MCF 10A (cell line): ENCODE measurements at regions not wholly inside any gene's neighbourhood (a gene's known extent, or its start where the extent isn't known, plus 50 kb on each side); places are given as distances from the start of the nearest gene placed in this dataset.
"Not testable (repeated sequence)": the region's sequence is repeated elsewhere in the genome, so short reads cannot be mapped to it uniquely, and the experiment has no call there.

Experiments
- BruUV-seq: library from RNA; stranded (reverse); fragments of 400-500 nt; replicated peaks from 2 replicates; lab custom pipeline; 2021; lab: Mats Ljungman, UMichigan
- CTCF ChIA-PET: fragments of 300-600 bp; sonication (Branson Sonifier 250); formaldehyde crosslinking; extraction: SDS; loops from one replicate; lab custom pipeline; 2021; ENCODE audit warnings: antibody characterized with exemption, inconsistent platforms; lab: Yijun Ruan, JAX
- POLR2A ChIA-PET: fragments of 300-600, 350-650 bp; sonication (Branson Sonifier 250); formaldehyde crosslinking; extraction: SDS; loops from one replicate; lab custom pipeline; 2020; ENCODE audit warnings: antibody characterized with exemption, inconsistent platforms; lab: Yijun Ruan, JAX
- DNase-seq: peaks from one replicate; pipeline ENCODE4 v3.0.0-alpha.2; 2018; ENCODE audit not compliant: unreplicated experiment
- H3K27ac Mint-ChIP-seq: one replicate; pipeline ENCODE4 v1.8.0; 2022; ENCODE audit warnings: mild to moderate bottlenecking, low read depth, mixed read lengths; ENCODE audit not compliant: unreplicated experiment
- H3K27me3 Mint-ChIP-seq: one replicate; pipeline ENCODE4 v1.8.0; 2022; ENCODE audit warnings: mixed read lengths; ENCODE audit not compliant: insufficient read depth, unreplicated experiment
- H3K36me3 Mint-ChIP-seq: one replicate; pipeline ENCODE4 v1.8.0; 2022; ENCODE audit warnings: mild to moderate bottlenecking, moderate library complexity, mixed read lengths; ENCODE audit not compliant: insufficient read depth, unreplicated experiment
- H3K4me1 Mint-ChIP-seq: one replicate; pipeline ENCODE4 v1.8.0; 2022; ENCODE audit warnings: mixed read lengths; ENCODE audit not compliant: insufficient read depth, unreplicated experiment
- H3K4me3 Mint-ChIP-seq: one replicate; pipeline ENCODE4 v1.8.0; 2022; ENCODE audit warnings: mild to moderate bottlenecking, moderate library complexity, mixed read lengths; ENCODE audit not compliant: unreplicated experiment
- H3K9me3 Mint-ChIP-seq: one replicate; pipeline ENCODE4 v1.8.0; 2022; ENCODE audit warnings: mixed read lengths; ENCODE audit not compliant: unreplicated experiment
- intact Hi-C: fragments of 100-400 bp; cut with micrococcal nuclease; formaldehyde crosslinking; loops from 2 replicates; pipeline ENCODE4 v1.14.1; 2022
- TF ChIP-seq, protein P1 (sequence below): fragments of 200-600 bp; IDR thresholded peaks from one replicate; pipeline ENCODE4 v1.8.0; 2022; ENCODE audit warnings: antibody characterized with exemption, mild to moderate bottlenecking; ENCODE audit not compliant: unreplicated experiment

GRCh38 chr14:106442857-106443256 is 916.5 kb downstream of the TMEM121 start:
- H3K27me3 Mint-ChIP-seq: peaks cover 61% of the 10 kb centered on the region
- ChIA-PET POLR2A (no interaction called here), CTCF (interaction anchor here (0.6 to 1.4 kb wide), 4 partner anchors 110 to 905 kb away, joined by 3 to 4 read pairs (median 3); no protein-coding TSS in a partner anchor)
- H3K27ac Mint-ChIP-seq: no peak overlapping the region
- intact Hi-C loops: no loop called here
- no peaks in the 10 kb centered on the region for H3K9me3 Mint-ChIP-seq
- no TSS peak for BruUV-seq
- H3K4me3 Mint-ChIP-seq: no peak overlapping the region
- DNase-seq: peak; percentile 14
- no peaks in the 10 kb centered on the region for H3K36me3 Mint-ChIP-seq
- no peaks in the 10 kb centered on the region for H3K4me1 Mint-ChIP-seq
- TF ChIP-seq, protein P1, sequence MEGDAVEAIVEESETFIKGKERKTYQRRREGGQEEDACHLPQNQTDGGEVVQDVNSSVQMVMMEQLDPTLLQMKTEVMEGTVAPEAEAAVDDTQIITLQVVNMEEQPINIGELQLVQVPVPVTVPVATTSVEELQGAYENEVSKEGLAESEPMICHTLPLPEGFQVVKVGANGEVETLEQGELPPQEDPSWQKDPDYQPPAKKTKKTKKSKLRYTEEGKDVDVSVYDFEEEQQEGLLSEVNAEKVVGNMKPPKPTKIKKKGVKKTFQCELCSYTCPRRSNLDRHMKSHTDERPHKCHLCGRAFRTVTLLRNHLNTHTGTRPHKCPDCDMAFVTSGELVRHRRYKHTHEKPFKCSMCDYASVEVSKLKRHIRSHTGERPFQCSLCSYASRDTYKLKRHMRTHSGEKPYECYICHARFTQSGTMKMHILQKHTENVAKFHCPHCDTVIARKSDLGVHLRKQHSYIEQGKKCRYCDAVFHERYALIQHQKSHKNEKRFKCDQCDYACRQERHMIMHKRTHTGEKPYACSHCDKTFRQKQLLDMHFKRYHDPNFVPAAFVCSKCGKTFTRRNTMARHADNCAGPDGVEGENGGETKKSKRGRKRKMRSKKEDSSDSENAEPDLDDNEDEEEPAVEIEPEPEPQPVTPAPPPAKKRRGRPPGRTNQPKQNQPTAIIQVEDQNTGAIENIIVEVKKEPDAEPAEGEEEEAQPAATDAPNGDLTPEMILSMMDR: peak; percentile 9

DNA sequence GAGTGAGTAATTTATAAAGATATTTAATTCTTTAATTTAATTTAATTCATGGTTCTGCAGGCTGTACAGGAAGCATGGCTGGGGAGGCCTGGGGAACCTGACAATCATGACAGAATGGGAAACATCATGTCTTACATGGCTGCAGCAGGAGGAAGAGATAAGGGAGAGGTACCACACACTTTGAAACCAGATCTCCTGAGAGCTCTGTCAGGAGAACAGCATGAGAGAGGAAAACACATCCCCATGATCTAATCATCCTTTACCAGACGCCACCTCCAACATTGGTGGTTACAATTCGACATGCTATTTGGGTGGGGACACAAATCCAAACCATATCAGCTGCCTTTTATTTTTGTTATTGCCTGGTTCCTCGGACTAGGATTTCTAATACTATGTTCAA is 928.6 kb downstream of the TMEM121 start:
- TF ChIP-seq, protein P1: no peak
- H3K27ac Mint-ChIP-seq: no peak overlapping the region
- intact Hi-C loops: no loop called here
- H3K36me3 Mint-ChIP-seq: no peaks in the 10 kb centered on the region
- BruUV-seq: no TSS peak
- ChIA-PET POLR2A (no interaction called here), CTCF (no interaction called here)
- H3K4me3 Mint-ChIP-seq: no peak overlapping the region
- H3K9me3 Mint-ChIP-seq: no peaks in the 10 kb centered on the region
- H3K4me1 Mint-ChIP-seq: no peaks in the 10 kb centered on the region
- no peaks in the 10 kb centered on the region for H3K27me3 Mint-ChIP-seq
- DNase-seq: no peak

GRCh38 chr14:106459971-106460730 is 933.8 kb downstream of the TMEM121 start:
- intact Hi-C loops: no loop called here
- BruUV-seq: no TSS peak
- Mint-ChIP-seq H3K4me1 (no peaks in the 10 kb centered on the region), H3K27ac (no peak overlapping the region), H3K27me3 (peaks cover under 1% of the 10 kb centered on the region), H3K9me3 (no peaks in the 10 kb centered on the region), H3K4me3 (no peak overlapping the region), H3K36me3 (no peaks in the 10 kb centered on the region)
- peak; percentile 37 for DNase-seq
- ChIA-PET POLR2A (no interaction called here), CTCF (no interaction called here)
- TF ChIP-seq, protein P1: peak; percentile 37

DNA sequence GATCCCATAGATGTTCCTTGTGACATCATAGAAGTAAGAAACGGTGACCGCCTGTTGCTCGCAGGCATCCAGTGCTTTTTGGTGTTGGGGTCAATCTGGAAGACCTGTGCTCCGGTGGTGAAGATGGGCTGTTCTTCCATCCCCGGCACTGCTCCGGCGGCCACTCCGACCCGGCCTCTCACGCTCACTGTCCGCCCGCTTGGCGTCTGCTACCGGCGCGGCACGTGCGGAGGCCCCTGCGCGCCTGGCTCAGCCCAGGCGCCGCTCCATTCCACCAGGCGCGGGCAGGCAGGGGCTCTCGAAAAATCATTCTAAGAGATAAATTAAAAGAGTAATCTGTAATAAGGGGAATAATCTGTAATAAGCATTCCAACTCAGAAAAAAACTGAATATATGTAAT is 934.5 kb downstream of the TMEM121 start:
- no peak overlapping the region for H3K4me3 Mint-ChIP-seq
- no peaks in the 10 kb centered on the region for H3K9me3 Mint-ChIP-seq
- no peaks in the 10 kb centered on the region for H3K4me1 Mint-ChIP-seq
- no TSS peak for BruUV-seq
- TF ChIP-seq, protein P1: no peak
- no peak for DNase-seq
- H3K36me3 Mint-ChIP-seq: no peaks in the 10 kb centered on the region
- CTCF ChIA-PET: no interaction called here
- no peak overlapping the region for H3K27ac Mint-ChIP-seq
- intact Hi-C loops: no loop called here
- H3K27me3 Mint-ChIP-seq: peaks cover 8% of the 10 kb centered on the region
- POLR2A ChIA-PET: no interaction called here

- H3K9me3 Mint-ChIP-seq, H3K36me3 Mint-ChIP-seq, POLR2A ChIA-PET, BruUV-seq, H3K4me3 Mint-ChIP-seq, H3K27ac Mint-ChIP-seq, H3K4me1 Mint-ChIP-seq, intact Hi-C loops: not testable (repeated sequence)
- peak; percentile 20 for DNase-seq
- CTCF ChIA-PET: interaction anchor here (0.7 to 1.1 kb wide), 2 partner anchors 30 to 160 kb away, joined by 3 read pairs; no protein-coding TSS in a partner anchor
- peaks cover 30% of the 10 kb centered on the region for H3K27me3 Mint-ChIP-seq
Measured at GRCh38 chr14:106466483-106466882, 940.1 kb downstream of the TMEM121 start.

- intact Hi-C loops, BruUV-seq: not testable (repeated sequence)
- CTCF ChIA-PET: interaction anchor here (0.6 to 1.1 kb wide), 6 partner anchors 8 to 459 kb away, joined by 3 to 4 read pairs (median 3); no protein-coding TSS in a partner anchor
Measured at GRCh38 chr14:106468869-106469268, 942.5 kb downstream of the TMEM121 start.

More at GRCh38 chr14:106468869-106469268, 942.5 kb downstream of the TMEM121 start:
- H3K4me1 Mint-ChIP-seq, POLR2A ChIA-PET, H3K9me3 Mint-ChIP-seq, H3K4me3 Mint-ChIP-seq, H3K27ac Mint-ChIP-seq, H3K36me3 Mint-ChIP-seq, DNase-seq: not testable (repeated sequence)
- H3K27me3 Mint-ChIP-seq: peaks cover 30% of the 10 kb centered on the region
